ENCODE measurements at regions not wholly inside any gene's neighbourhood (a gene's known extent, or its start where the extent isn't known, plus 50 kb on each side); places are given as distances from the start of the nearest gene placed in this dataset.

GRCh38 chr14:101191721-101192660, 288.5 kb upstream of the RTL1 start:
- DNase-seq (ENCODE audit: low read depth), result no peak

- DNase-seq (ENCODE audit: low read depth), result no peak
Measured at GRCh38 chr14:101192661-101193000, 289.1 kb upstream of the RTL1 start.

- DNase-seq (ENCODE audit: low read depth), result no peak
Measured at GRCh38 chr14:101193106-101193844, 289.8 kb upstream of the RTL1 start.

- no peak for DNase-seq (ENCODE audit: low read depth)
Measured at GRCh38 chr14:101193845-101194372, 290.4 kb upstream of the RTL1 start.

- no peak for DNase-seq (ENCODE audit: low read depth)
Measured at GRCh38 chr14:101194373-101195308, 291.1 kb upstream of the RTL1 start.

GRCh38 chr14:101195309-101195901, 291.9 kb upstream of the RTL1 start:
- DNase-seq (ENCODE audit: low read depth), result no peak

GRCh38 chr14:101196051-101196712, 292.7 kb upstream of the RTL1 start:
- no peak for DNase-seq (ENCODE audit: low read depth)

- no peak for DNase-seq (ENCODE audit: low read depth)
Measured at GRCh38 chr14:101196795-101197590, 293.5 kb upstream of the RTL1 start.

- no peak for DNase-seq (ENCODE audit: low read depth)
Measured at GRCh38 chr14:101197595-101198397, 294.3 kb upstream of the RTL1 start.

GRCh38 chr14:101198398-101199027, 295.0 kb upstream of the RTL1 start:
- no peak for DNase-seq (ENCODE audit: low read depth)

GRCh38 chr14:101199028-101199770, 295.7 kb upstream of the RTL1 start:
- no peak for DNase-seq (ENCODE audit: low read depth)

- DNase-seq (ENCODE audit: low read depth), result no peak
Measured at GRCh38 chr14:101200008-101200649, 296.6 kb upstream of the RTL1 start.

GRCh38 chr14:101200650-101201516, 297.4 kb upstream of the RTL1 start:
- no peak for DNase-seq (ENCODE audit: low read depth)

- no peak for DNase-seq (ENCODE audit: low read depth)
Measured at GRCh38 chr14:101201535-101202151, 298.1 kb upstream of the RTL1 start.

GRCh38 chr14:101202627-101203404, 299.3 kb upstream of the RTL1 start:
- DNase-seq (ENCODE audit: low read depth), result no peak
